ENCODE measurements at regions not wholly inside any gene's neighbourhood (a gene's known extent, or its start where the extent isn't known, plus 50 kb on each side); places are given as distances from the start of the nearest gene placed in this dataset.

DNA sequence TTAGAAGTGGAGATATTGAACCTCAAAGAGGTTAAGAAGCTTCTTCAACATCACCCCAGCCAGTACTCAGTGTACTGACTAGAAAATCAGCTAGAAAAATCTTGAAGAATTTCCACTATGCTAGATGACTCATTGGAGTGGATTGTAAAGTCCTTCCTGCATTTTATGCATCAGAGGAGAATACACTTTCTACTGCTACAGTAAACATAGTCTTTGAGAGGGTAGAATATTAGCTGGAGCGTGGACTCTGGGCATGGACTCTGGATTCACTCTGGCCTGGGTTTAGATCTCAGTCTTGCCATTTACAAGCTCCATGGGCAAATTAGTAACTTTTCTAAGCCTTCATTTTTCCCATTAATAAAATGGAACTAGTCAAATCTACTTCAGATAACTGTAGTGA lies 215.9 kb downstream of the IRS1 start (continued):
- TF ChIP-seq ARID5B (CRISPR knock-in tag; IDR thresholded peaks at IDR 0.05): peak; percentile 98
- no peak for TF ChIP-seq ZNF740 (CRISPR knock-in tag; IDR thresholded peaks at IDR 0.05)
- TF ChIP-seq ZNF878 (CRISPR knock-in tag; IDR thresholded peaks at IDR 0.05): peak; percentile 60; the same call in 1 of the 2 replicates
- no peak for TF ChIP-seq ZNF597 (CRISPR knock-in tag; IDR thresholded peaks at IDR 0.05)
- no peak for TF ChIP-seq IKZF4 (CRISPR knock-in tag; IDR thresholded peaks at IDR 0.05; ENCODE audit: borderline replicate concordance, low read depth, not compliant biosample characterization)
- TF ChIP-seq, protein P1, sequence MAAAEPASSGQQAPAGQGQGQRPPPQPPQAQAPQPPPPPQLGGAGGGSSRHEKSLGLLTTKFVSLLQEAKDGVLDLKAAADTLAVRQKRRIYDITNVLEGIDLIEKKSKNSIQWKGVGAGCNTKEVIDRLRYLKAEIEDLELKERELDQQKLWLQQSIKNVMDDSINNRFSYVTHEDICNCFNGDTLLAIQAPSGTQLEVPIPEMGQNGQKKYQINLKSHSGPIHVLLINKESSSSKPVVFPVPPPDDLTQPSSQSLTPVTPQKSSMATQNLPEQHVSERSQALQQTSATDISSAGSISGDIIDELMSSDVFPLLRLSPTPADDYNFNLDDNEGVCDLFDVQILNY (CRISPR knock-in tag; conservative IDR thresholded peaks at IDR 0.05): no peak
- TF ChIP-seq ZNF230 (CRISPR knock-in tag; IDR thresholded peaks at IDR 0.05): no peak
- TF ChIP-seq BRCA1 (CRISPR knock-in tag; IDR thresholded peaks at IDR 0.05): no peak
- TF ChIP-seq, protein P2, sequence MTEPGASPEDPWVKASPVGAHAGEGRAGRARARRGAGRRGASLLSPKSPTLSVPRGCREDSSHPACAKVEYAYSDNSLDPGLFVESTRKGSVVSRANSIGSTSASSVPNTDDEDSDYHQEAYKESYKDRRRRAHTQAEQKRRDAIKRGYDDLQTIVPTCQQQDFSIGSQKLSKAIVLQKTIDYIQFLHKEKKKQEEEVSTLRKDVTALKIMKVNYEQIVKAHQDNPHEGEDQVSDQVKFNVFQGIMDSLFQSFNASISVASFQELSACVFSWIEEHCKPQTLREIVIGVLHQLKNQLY (CRISPR knock-in tag; IDR thresholded peaks at IDR 0.05): peak; percentile 85
- TF ChIP-seq NKX3-1 (CRISPR knock-in tag; IDR thresholded peaks at IDR 0.05): peak; percentile 63; the same call in 1 of the 2 replicates
- TF ChIP-seq FOXA1 (IDR thresholded peaks at IDR 0.05): no peak
- peak; percentile 81 for TF ChIP-seq FOXA1 (CRISPR knock-in tag; IDR thresholded peaks at IDR 0.05)
- TF ChIP-seq TFE3 (CRISPR knock-in tag; IDR thresholded peaks at IDR 0.05): peak; percentile 71
- TF ChIP-seq GLI4 (CRISPR knock-in tag; IDR thresholded peaks at IDR 0.05; ENCODE audit: borderline replicate concordance): no peak
- TF ChIP-seq ZMYM2 (CRISPR knock-in tag; IDR thresholded peaks at IDR 0.05): peak; percentile 87; the same call in 1 of the 2 replicates
- TF ChIP-seq SP140L (CRISPR knock-in tag; IDR thresholded peaks at IDR 0.05; ENCODE audit: borderline replicate concordance): no peak
- TF ChIP-seq CREB1 (IDR thresholded peaks at IDR 0.05): no peak
- peak; percentile 71; the same call in 1 of the 2 replicates for TF ChIP-seq CREB1 (CRISPR knock-in tag; IDR thresholded peaks at IDR 0.05)
- TF ChIP-seq BATF2 (CRISPR knock-in tag; IDR thresholded peaks at IDR 0.05): no peak
- TF ChIP-seq ZNF761 (CRISPR knock-in tag; conservative IDR thresholded peaks at IDR 0.05): no peak
- peak; percentile 75 for TF ChIP-seq THAP11 (CRISPR knock-in tag; IDR thresholded peaks at IDR 0.05)
- TF ChIP-seq SAFB2 (CRISPR knock-in tag; IDR thresholded peaks at IDR 0.05; ENCODE audit: borderline replicate concordance, low read depth): peak; percentile 32; the same call in 1 of the 2 replicates
- TF ChIP-seq ZC3H13 (CRISPR knock-in tag; IDR thresholded peaks at IDR 0.05): no peak
